Middle frontal gyrus (tissue), 1 donor: ENCODE measurements at regions not wholly inside any gene's neighbourhood (a gene's known extent, or its start where the extent isn't known, plus 50 kb on each side); places are given as distances from the start of the nearest gene placed in this dataset.
A peak's percentile ranks its signal among the peaks of the same experiment; 100 is the strongest.

Experiments used
- DNase-seq: peaks from one replicate; pipeline ENCODE4 v3.0.0-alpha.2; 2015; ENCODE audit warnings: low spot score; ENCODE audit errors: extremely low spot score

DNA sequence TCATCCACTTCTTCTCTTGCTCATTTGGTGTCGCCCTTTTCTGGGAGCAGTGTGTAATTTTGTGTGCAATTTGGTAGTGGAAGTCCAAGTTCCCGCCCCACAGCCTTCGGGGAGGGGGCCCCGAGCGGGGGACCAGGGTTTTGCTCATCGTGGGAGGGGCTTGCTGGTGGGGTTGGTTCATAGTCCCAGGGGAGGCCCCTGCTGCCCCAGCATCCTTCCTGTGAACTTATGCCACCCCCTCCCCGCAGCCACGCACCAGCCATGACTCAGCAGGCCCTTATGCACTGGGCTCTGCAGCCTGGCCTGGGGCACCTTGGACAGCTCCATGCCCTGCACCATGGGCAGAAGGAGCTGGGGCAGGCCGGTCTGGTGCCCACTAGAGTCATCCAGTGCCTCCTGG lies 1183.6 kb downstream of the BRD1 start:
- DNase-seq = no peak

DNA sequence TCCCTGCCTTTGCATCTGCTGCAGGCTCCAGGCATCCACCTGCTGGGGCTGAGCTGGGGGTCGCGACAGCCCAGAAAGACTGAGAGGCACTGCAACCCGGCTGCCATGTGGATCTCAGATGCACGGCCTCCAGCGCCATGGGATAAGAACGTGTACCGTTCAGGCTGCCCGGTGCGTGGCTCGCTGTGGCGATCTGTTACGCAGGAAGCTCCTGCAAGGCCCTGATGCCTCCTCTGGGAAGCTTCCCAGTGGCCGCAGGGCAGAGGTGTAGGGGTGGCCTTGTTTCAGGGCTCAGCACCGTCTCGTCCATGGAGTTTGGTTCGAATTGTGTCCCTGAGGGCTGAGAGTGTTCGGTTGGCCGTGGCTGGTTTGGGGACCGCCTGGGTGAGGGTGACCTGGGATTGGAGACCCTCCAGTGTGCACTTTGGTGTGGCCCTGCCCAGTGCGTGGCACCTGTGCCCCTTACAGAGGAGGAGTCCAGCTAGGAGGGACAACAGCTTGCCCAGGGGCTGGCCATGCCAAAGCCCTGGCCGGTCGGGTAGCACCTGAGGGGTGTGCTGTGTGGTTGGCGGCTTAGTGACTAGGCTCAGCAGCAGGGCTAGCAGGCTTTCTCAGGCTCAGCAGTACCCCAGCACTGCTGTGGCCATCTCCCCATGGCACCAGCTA lies 1184.5 kb downstream of the BRD1 start:
- DNase-seq = no peak

GRCh38 chr22:48642550-48642949 lies 1185.1 kb downstream of the BRD1 start:
- no peak for DNase-seq

- no peak for DNase-seq
Measured at GRCh38 chr22:48641906-48642475, 1185.7 kb downstream of the BRD1 start.

- no peak for DNase-seq
Measured at GRCh38 chr22:48640890-48641841, 1186.5 kb downstream of the BRD1 start.

DNA sequence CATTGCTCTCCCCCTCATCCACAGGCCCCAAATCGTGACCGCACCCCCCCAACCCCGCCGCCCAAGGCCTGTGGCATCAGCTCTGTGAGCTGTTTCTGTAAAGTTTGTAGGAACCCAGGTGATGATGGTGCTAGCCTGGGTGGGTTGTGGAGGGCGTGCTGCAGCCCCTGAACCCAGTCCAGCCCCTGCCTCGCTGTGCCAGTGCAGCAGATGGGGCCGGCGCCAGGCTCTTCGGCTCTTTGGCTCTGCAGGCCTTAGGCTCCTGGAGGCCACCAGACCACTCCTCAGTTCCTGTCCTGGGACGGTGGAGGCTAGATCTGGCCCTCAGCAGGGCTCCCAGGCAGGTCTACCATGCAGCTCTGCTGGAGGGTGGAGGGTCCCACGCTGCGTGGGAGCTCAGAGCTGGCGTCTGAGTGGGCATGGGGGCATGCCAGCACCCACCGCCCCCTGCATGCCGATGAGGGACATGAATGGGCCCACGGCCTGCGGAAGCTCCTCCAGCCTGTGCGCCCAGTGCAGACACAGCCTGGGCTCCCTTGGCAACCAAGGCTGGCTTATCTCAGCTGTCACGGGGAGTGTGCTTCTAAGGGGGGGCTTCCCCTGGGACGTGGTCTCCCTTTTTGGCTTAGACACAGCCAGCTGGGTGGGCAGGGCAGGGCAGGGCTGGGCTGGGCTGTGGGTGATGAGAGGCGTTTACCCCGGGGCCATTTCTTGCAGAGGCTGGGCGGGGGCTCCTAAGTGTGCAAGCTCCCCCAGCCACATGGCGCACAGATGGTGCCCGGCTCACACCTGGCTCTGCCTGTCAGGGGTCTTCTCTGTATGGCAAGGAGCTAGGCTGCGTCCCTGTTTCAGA lies 1187.6 kb downstream of the BRD1 start:
- DNase-seq = no peak

GRCh38 chr22:48639021-48639795 lies 1188.5 kb downstream of the BRD1 start:
- DNase-seq = no peak

GRCh38 chr22:48637231-48637630 lies 1190.4 kb downstream of the BRD1 start:
- no peak for DNase-seq

- DNase-seq = no peak
Measured at GRCh38 chr22:48636746-48637145, 1190.9 kb downstream of the BRD1 start.

DNA sequence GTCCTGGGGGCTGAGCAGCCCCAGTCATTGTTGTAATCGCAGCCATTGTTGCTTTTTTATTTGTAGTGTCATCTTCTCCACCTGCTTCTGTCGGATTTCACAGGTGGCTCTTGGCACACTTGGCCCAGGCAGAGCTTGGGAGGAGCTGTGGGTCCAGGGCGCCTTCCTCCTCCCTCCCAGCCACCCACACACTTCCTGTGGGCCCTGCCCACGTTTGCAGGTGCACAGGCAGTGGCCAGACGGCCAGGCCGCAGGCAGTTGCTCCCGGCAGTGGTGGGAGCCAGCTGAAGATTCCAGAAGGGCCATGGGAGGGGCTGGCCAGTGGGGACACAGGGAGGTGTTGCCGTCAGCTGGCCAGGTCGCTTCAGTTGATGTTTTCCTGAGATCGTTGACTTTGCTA lies 1191.9 kb downstream of the BRD1 start:
- DNase-seq = no peak

- no peak for DNase-seq
Measured at GRCh38 chr22:48635031-48635430, 1192.6 kb downstream of the BRD1 start.

DNA sequence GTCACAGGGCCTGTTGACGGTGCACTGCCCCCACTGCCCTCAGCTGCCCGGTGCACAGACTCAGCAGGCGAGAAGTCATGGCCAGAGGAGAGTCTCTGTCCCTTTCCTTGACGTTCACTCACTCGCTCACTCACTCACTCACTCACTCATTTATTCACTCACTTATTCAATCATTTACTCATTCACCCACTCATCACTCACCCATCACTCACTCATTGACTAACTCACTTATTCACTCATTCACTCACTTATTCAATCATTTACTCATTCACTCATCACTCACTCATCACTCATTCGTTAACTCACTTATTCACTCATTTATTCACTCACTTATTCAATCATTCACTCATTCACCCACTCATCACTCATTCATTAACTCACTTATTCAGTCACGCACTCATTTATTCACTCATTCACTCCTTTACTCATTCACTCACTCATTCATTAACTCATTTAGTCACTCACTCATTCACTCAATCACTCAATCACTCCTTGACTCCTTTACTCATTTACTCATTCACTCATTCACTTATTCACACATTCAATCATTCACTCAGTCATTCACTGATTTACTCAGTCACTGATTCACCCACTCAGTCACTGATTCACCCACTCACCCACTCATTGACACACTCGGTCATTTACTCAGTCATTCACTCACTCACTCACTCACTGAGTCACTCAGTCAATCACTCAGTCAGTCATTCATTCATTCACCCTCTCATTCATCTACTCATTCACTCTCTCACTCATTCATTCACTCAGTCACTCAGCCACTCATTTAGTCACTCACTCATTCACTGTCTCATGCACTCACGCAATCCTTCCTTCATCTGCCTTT lies 1193.5 kb downstream of the BRD1 start:
- DNase-seq = no peak

GRCh38 chr22:48632646-48633246 lies 1194.9 kb downstream of the BRD1 start:
- DNase-seq = no peak

DNA sequence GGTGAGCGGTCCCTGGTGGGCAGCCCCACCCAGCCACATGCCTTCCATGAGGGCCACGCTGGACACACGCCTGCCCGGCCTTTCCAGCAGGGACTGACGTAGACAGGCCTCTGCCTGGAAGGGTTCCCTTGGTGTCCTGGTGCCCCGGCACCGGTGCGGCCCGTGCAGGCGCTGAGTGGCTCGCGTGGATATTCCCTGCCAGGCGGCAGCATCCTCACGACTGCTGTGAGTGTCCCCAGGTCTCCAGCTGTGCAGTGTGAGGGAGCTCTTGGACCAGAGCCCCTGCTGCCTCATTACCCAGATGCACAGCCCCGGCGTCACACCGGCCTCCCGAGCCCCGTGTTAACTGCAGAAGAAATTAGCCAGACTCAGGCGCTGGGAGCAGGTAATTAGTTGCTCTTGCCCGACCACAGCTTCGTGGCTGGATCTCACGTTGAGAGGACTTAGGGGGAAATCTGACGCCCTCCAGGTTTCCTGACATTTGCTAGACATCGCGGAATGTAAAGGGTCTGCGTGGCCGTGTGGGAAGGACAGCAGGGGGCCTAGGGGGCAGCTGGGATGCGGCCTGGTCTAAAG lies 1196.3 kb downstream of the BRD1 start:
- DNase-seq = no peak

DNA sequence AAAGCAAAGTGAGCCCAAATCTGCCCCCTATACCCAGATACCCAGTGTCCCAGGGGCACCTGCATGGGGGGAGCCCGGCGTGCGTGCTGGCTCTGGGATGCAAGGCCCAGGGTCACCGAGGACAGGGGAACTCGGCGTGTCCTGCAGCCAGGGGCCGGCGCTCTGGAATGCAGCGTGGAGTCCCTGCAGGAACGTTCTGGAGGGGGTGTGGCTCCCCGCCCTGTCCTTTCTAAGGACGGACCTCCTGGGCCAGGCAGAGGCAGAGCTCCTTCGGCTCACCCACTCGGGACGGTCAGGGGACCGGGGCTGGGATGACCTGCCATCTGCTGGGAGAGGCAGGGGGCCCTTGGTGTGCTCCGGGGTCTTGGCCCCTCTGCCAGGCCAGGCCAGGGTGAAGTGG lies 1196.8 kb downstream of the BRD1 start:
- no peak for DNase-seq

GRCh38 chr22:48630433-48630754 lies 1197.3 kb downstream of the BRD1 start:
- DNase-seq = no peak

GRCh38 chr22:48629631-48630432 lies 1197.8 kb downstream of the BRD1 start:
- peak; percentile 40 for DNase-seq

- DNase-seq = no peak
Measured at GRCh38 chr22:48628891-48629543, 1198.7 kb downstream of the BRD1 start.
